Prostate gland (tissue), 2 donors: ENCODE measurements at regions not wholly inside any gene's neighbourhood (a gene's known extent, or its start where the extent isn't known, plus 50 kb on each side); places are given as distances from the start of the nearest gene placed in this dataset.

Experiments used
- DNase-seq: peaks from one replicate; pipeline ENCODE4 v3.0.0-alpha.2; 2019; ENCODE audit warnings: low spot score
- H3K27ac ChIP-seq, 2 donors: fragments of 200-600 bp; sonication (generic); 2 replicates each; pipeline ENCODE4 v1.5.1; 2017 to 2019
- H3K27me3 ChIP-seq: fragments of 200-600 bp; sonication (generic); replicated peaks from 2 replicates; pipeline ENCODE4 v1.5.1; 2019; ENCODE audit not compliant: insufficient read depth
- H3K36me3 ChIP-seq, 2 donors: fragments of 200-600 bp; sonication (generic); 1 replicate in 1 of 2; 2 replicates in 1 of 2; pipeline versions ENCODE4 v1.5.1 to v1.8.1; 2017 to 2019
- H3K4me1 ChIP-seq: fragments of 200-600 bp; sonication (generic); replicated peaks from 2 replicates; pipeline ENCODE4 v1.5.1; 2019
- H3K4me3 ChIP-seq, 2 donors: fragments of 200-600 bp; sonication (generic); 2 replicates each; pipeline ENCODE4 v1.5.1; 2017 to 2019
- H3K9me3 ChIP-seq: fragments of 200-600 bp; sonication (generic); 2 replicates; pipeline ENCODE4 v1.5.1; 2017
- CTCF ChIP-seq, 4 experiments: fragments of 200-600 bp in 2 of 4; fragments of 450-650 bp in 2 of 4; sonication (generic) in 2 of 4; IDR thresholded peaks; 1 replicate in 3 of 4; 2 replicates in 1 of 4; pipeline ENCODE4 v1.5.1; 2016 to 2019; ENCODE audit warnings: antibody characterized with exemption in 4 of 4, mild to moderate bottlenecking in 2 of 4, moderate library complexity in 2 of 4
- POLR2A ChIP-seq: fragments of 450-650 bp; IDR thresholded peaks from one replicate; pipeline ENCODE4 v1.6.1; 2016; ENCODE audit warnings: antibody characterized with exemption, mild to moderate bottlenecking
- POLR2AphosphoS5 ChIP-seq: sonication (generic); formaldehyde crosslinking; IDR thresholded peaks from one replicate; pipeline ENCODE4 v1.6.1; 2017; ENCODE audit warnings: antibody characterized with exemption
- WGBS: methylation state at CpG from one replicate; pipeline ENCODE4 v1.1.5; 2018; 5-methylcytosine and 5-hydroxymethylcytosine counted together
- intact Hi-C: fragments of 100-400 bp; cut with DNase I; formaldehyde crosslinking; loops from one replicate; pipeline ENCODE4 v1.14.2; 2022

- TF ChIP-seq POLR2AphosphoS5 = no peak
- no peak for TF ChIP-seq CTCF (IDR thresholded peaks at IDR 0.05)
- no peak for TF ChIP-seq POLR2A
- intact Hi-C loops = no loop called here
- no peaks in the 10 kb centered on the region for H3K36me3 ChIP-seq
- H3K27ac ChIP-seq = no peak overlapping the region
- DNase-seq = no peak
- no peaks in the 10 kb centered on the region for H3K4me1 ChIP-seq
- H3K27me3 ChIP-seq = no peaks in the 10 kb centered on the region
- no peak overlapping the region for H3K4me3 ChIP-seq
- WGBS = 88% methylated on average over 1 of the region's 1 CpG
- H3K9me3 ChIP-seq = no peaks in the 10 kb centered on the region
These were observed 121.3 kb downstream of the KCTD12 start for GRCh38 chr13:76764916-76765315.

GRCh38 chr13:76764429-76764828 lies 121.8 kb downstream of the KCTD12 start:
- intact Hi-C loops = no loop called here
- Histone ChIP-seq H3K36me3 (no peaks in the 10 kb centered on the region), H3K4me1 (no peaks in the 10 kb centered on the region), H3K4me3 (no peak overlapping the region), H3K27ac (no peak overlapping the region), H3K27me3 (no peaks in the 10 kb centered on the region), H3K9me3 (no peaks in the 10 kb centered on the region)
- no peak for TF ChIP-seq POLR2AphosphoS5
- TF ChIP-seq POLR2A = no peak
- TF ChIP-seq CTCF (IDR thresholded peaks at IDR 0.05) = no peak
- 23% methylated on average over 1 of the region's 1 CpG for WGBS
- DNase-seq = no peak

- WGBS = 14% methylated on average over 2 of the region's 2 CpGs
- no peak overlapping the region for H3K27ac ChIP-seq
These were observed 123.5 kb downstream of the KCTD12 start for GRCh38 chr13:76762721-76763120.

GRCh38 chr13:76759877-76760276 lies 126.3 kb downstream of the KCTD12 start:
- H3K9me3 ChIP-seq = no peaks in the 10 kb centered on the region
- H3K27me3 ChIP-seq = no peaks in the 10 kb centered on the region
- DNase-seq = no peak
- no peak overlapping the region for H3K27ac ChIP-seq
- intact Hi-C loops = no loop called here
- H3K4me1 ChIP-seq = no peaks in the 10 kb centered on the region
- no peaks in the 10 kb centered on the region for H3K36me3 ChIP-seq
- no peak for TF ChIP-seq POLR2A
- TF ChIP-seq CTCF (IDR thresholded peaks at IDR 0.05) = no peak
- TF ChIP-seq POLR2AphosphoS5 = no peak
- 100% methylated on average over 1 of the region's 1 CpG for WGBS
- no peak overlapping the region for H3K4me3 ChIP-seq

More at GRCh38 chr13:76762721-76763120, 123.5 kb downstream of the KCTD12 start:
- no peaks in the 10 kb centered on the region for H3K9me3 ChIP-seq
- intact Hi-C loops = no loop called here
- TF ChIP-seq POLR2A = no peak
- no peak for TF ChIP-seq CTCF (IDR thresholded peaks at IDR 0.05)
- no peak for TF ChIP-seq POLR2AphosphoS5
- H3K4me1 ChIP-seq = no peaks in the 10 kb centered on the region
- DNase-seq = no peak
- no peak overlapping the region for H3K4me3 ChIP-seq
- no peaks in the 10 kb centered on the region for H3K36me3 ChIP-seq
- H3K27me3 ChIP-seq = no peaks in the 10 kb centered on the region

GRCh38 chr13:76758738-76759137 lies 127.5 kb downstream of the KCTD12 start:
- H3K36me3 ChIP-seq = no peaks in the 10 kb centered on the region
- H3K27ac ChIP-seq = no peak overlapping the region
- H3K27me3 ChIP-seq = no peaks in the 10 kb centered on the region
- no peak for TF ChIP-seq CTCF (IDR thresholded peaks at IDR 0.05)
- no peak for TF ChIP-seq POLR2AphosphoS5
- no peak for TF ChIP-seq POLR2A
- intact Hi-C loops = no loop called here
- no peak overlapping the region for H3K4me3 ChIP-seq
- WGBS = 85% methylated on average over 1 of the region's 1 CpG
- no peaks in the 10 kb centered on the region for H3K4me1 ChIP-seq
- DNase-seq = no peak
- H3K9me3 ChIP-seq = no peaks in the 10 kb centered on the region
